Ovary (tissue), 7 donors: ENCODE measurements at regions not wholly inside any gene's neighbourhood (a gene's known extent, or its start where the extent isn't known, plus 50 kb on each side); places are given as distances from the start of the nearest gene placed in this dataset.

ENCODE experiments used
- DNase-seq, 5 donors: peaks; one replicate each; pipeline ENCODE4 v3.0.0-alpha.2; 2019 to 2020
- H3K27ac ChIP-seq, 2 donors: fragments of 200-600 bp; one replicate each; pipeline versions ENCODE4 v1.5.1 to v1.8.0; 2019 to 2022
- H3K27me3 ChIP-seq: fragments of 200-600 bp; one replicate; pipeline ENCODE4 v1.8.0; 2022
- H3K36me3 ChIP-seq: fragments of 200-600 bp; sonication (generic); one replicate; pipeline ENCODE4 v1.5.1; 2019
- H3K4me1 ChIP-seq: one replicate; pipeline ENCODE4 v1.8.1; 2013; ENCODE audit warnings: mild to moderate bottlenecking, moderate library complexity; ENCODE audit not compliant: insufficient read depth
- H3K4me3 ChIP-seq: fragments of 200-600 bp; sonication (generic); one replicate; pipeline ENCODE4 v1.5.1; 2017
- H3K9me3 ChIP-seq, 2 donors: fragments of 200-600 bp in 1 of 2; sonication (generic) in 1 of 2; one replicate each; pipeline versions ENCODE4 v1.5.1 to v1.8.1; 2013 to 2019; ENCODE audit warnings: mild to moderate bottlenecking in 1 of 2, moderate library complexity in 1 of 2
- CTCF ChIP-seq, 3 donors: fragments of 450-650 bp in 2 of 3; fragments of 200-600 bp in 1 of 3; IDR thresholded peaks; one replicate each; pipeline versions ENCODE4 v1.5.1 to v1.8.0; 2016 to 2022; ENCODE audit warnings: antibody characterized with exemption in 3 of 3, mild to moderate bottlenecking in 1 of 3
- EP300 ChIP-seq: sonication (generic); formaldehyde crosslinking; IDR thresholded peaks from one replicate; pipeline ENCODE4 v1.6.1; 2017; ENCODE audit warnings: antibody characterized with exemption
- POLR2A ChIP-seq: fragments of 450-650 bp; IDR thresholded peaks from one replicate; pipeline ENCODE4 v1.6.1; 2017; ENCODE audit warnings: antibody characterized with exemption, mild to moderate bottlenecking, moderate library complexity
- WGBS, 3 donors: extraction: QIAGEN DNeasy Blood & Tissue Kit in 1 of 3; methylation state at CpG; one replicate each; pipeline versions ENCODE4 v1.1.5 to v1.1.7; 2013 to 2017; 5-methylcytosine and 5-hydroxymethylcytosine counted together
- intact Hi-C, 4 donors: fragments of 100-400 bp; cut with DNase I; formaldehyde crosslinking; loops; one replicate each; pipeline versions ENCODE4 v1.11.0 to v1.15.1; 2022 to 2023
- donor health status: DM: no; HTN: no; CAD: no; lungs with moderate emphysema.
- donor health status: DM: no; HTN: no; CAD: no.
- donor health status: Bipolar disorder and iron deficiency.
- donor health status: DM: no; HTN: no; CAD: no.
- donor health status: DM: yes; HTN: yes; CAD: no.

DNA sequence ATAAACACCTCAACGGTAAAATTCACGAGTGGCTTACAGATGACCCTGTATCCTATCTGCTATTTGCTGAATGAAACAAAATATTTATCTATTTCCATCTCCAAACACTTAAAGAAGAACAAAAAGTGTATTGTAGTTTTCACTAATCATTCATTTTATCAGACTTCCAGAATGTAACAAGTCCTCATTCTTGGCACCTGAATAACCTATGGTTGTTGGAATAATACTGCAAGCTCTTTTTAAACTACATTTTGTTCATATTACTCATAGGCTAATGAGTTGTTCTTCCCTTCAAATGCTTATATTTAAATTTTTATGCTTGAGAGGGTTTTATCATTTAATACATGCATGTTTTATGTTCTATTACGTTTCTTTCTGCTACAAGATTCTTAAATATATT is 1434.1 kb downstream of the SI start:
- 53 to 61% (median 59%) methylated on average over 3 of the region's 3 CpGs for WGBS, 3 donors
- Histone ChIP-seq H3K27me3 (no peaks in the 10 kb centered on the region), H3K4me3 (no peak overlapping the region), H3K4me1 (no peaks in the 10 kb centered on the region), H3K27ac (no peak overlapping the region), H3K36me3 (no peaks in the 10 kb centered on the region), H3K9me3 (no peaks in the 10 kb centered on the region)
- intact Hi-C loops = no loop called here
- no peak for TF ChIP-seq CTCF (IDR thresholded peaks at IDR 0.05)
- no peak for TF ChIP-seq POLR2A
- no peak for TF ChIP-seq EP300
- no peak for DNase-seq

DNA sequence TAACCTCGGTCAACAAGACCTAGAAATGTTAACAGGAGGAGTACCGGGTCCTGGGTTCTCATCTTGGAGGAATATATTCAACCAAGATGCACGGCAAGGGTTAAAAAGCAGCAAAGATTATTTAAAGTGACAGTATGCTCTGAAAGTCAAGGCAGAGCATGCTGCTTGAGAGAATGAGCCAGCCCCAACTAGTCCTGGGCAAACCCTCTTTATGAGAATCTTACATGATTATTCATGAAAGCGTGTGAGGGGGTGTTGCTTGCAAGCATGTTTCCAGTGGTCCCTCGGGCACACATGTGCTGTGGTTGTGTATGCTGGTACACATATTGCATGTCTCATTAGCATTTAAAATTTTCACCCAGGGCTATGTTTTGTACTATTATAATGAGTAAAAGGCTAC is 1445.6 kb downstream of the SI start:
- intact Hi-C loops = no loop called here
- TF ChIP-seq CTCF (IDR thresholded peaks at IDR 0.05) (no peak), EP300 (no peak), POLR2A (no peak)
- 78 to 88% (median 82%) methylated on average over 5 of the region's 5 CpGs for WGBS, 3 donors
- Histone ChIP-seq H3K36me3 (no peaks in the 10 kb centered on the region), H3K4me1 (no peaks in the 10 kb centered on the region), H3K27me3 (no peaks in the 10 kb centered on the region), H3K9me3 (no peaks in the 10 kb centered on the region), H3K4me3 (no peak overlapping the region), H3K27ac (no peak overlapping the region)
- no peak for DNase-seq

- TF ChIP-seq POLR2A = no peak
- intact Hi-C loops = no loop called here
- Histone ChIP-seq H3K9me3 (no peaks in the 10 kb centered on the region), H3K27ac (no peak overlapping the region), H3K4me3 (no peak overlapping the region), H3K4me1 (no peaks in the 10 kb centered on the region), H3K27me3 (no peaks in the 10 kb centered on the region), H3K36me3 (no peaks in the 10 kb centered on the region)
- DNase-seq = no peak
- WGBS, 3 donors = 84 to 97% (median 93%) methylated on average over 3 of the region's 3 CpGs
These were observed 1451.5 kb downstream of the SI start for GRCh38 chr3:163626753-163627152.

DNA sequence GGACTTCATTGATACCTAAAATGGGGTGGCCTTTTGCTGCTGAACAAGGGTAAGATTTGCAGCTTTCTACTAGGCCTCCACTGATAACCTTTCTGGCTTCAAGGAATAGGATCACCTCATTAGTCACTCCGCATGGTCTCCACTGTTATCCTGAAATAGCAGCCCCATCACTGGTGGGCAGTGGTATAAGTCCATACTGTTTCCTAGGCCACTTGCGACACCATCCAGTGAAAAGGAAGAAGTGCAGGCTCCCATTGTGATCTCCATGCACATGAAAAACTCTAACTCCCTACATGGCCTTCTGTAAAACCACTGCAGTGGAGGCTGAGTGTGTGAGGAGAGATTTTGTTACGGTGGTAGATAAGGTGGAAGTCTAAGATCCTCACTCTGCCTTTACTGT is 1455.9 kb downstream of the SI start:
- no peak overlapping the region for H3K27ac ChIP-seq
- DNase-seq = no peak
- TF ChIP-seq POLR2A (no peak), CTCF (IDR thresholded peaks at IDR 0.05) (no peak), EP300 (no peak)
- H3K4me1 ChIP-seq = no peaks in the 10 kb centered on the region
- no peaks in the 10 kb centered on the region for H3K27me3 ChIP-seq
- H3K4me3 ChIP-seq = no peak overlapping the region
- intact Hi-C loops = no loop called here
- no peaks in the 10 kb centered on the region for H3K36me3 ChIP-seq
- whole genome bisulfite sequencing, 3 donors = 70 to 82% (median 72%) methylated on average over 3 of the region's 3 CpGs
- no peaks in the 10 kb centered on the region for H3K9me3 ChIP-seq

- H3K36me3 ChIP-seq = no peaks in the 10 kb centered on the region
- TF ChIP-seq CTCF (IDR thresholded peaks at IDR 0.05) (no peak), EP300 (no peak), POLR2A (no peak)
- no peaks in the 10 kb centered on the region for H3K27me3 ChIP-seq
- no peak overlapping the region for H3K4me3 ChIP-seq
- intact Hi-C loops = no loop called here
- H3K27ac ChIP-seq = no peak overlapping the region
- no peaks in the 10 kb centered on the region for H3K4me1 ChIP-seq
- no peaks in the 10 kb centered on the region for H3K9me3 ChIP-seq
- no peak for DNase-seq
These were observed 1463.4 kb downstream of the SI start for GRCh38 chr3:163614886-163615285.
